Hematopoietic multipotent progenitor cell (in vitro differentiated cells): ENCODE measurements at regions not wholly inside any gene's neighbourhood (a gene's known extent, or its start where the extent isn't known, plus 50 kb on each side); places are given as distances from the start of the nearest gene placed in this dataset. TPM values are rescaled to one million over a fixed set of nuclear protein-coding genes. Genes with fewer than 3 reads are reported as not detected.

Experiments
- DNase-seq, 3 donors: peaks; one replicate each; pipeline ENCODE4 v3.0.0-alpha.2; 2011 to 2015; ENCODE audit warnings: low read depth in 2 of 3, low spot score in 2 of 3
- small RNA-seq: library from RNA; depleted of rRNA; stranded (forward); fragments of <200 nt; gene quantifications from one replicate; pipeline ENCODE3, GENCODE V24; 2012

DNA sequence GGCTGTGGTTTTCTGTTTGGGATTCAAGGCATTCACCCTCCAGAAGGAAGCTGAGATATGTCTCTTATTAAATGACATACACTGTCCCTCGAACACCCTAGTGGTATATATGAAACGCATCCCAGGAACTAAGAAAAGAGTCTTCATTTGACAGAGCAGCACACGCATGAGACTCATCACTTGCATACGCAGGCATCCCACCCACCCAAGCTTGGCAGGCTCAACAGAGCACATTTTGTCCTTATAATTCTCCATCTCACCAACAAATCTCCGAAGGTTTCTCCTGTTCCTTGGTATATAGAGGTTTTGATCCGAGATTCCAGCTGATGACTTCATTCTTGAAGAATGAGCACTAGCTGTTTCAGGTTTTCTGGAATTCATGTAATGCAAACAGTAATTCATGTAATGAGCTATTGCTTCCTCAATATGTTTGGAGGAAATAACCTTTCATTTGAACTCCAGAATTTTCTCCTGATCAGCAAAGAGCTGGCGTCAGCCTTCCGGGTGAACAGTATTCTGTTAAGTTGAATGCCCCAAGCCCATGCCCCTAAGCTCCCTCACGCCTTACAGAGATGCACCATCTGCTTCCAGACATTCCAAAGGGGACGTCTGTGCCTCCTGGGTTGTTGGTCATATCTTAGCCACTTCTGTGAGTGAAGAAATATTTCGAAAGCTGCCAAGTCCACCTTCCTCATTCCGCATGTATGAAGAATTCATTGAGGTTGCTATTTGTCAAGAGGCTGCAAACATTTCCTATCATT is 66.0 kb upstream of the CDH4 start:
- DNase-seq: no peak

DNA sequence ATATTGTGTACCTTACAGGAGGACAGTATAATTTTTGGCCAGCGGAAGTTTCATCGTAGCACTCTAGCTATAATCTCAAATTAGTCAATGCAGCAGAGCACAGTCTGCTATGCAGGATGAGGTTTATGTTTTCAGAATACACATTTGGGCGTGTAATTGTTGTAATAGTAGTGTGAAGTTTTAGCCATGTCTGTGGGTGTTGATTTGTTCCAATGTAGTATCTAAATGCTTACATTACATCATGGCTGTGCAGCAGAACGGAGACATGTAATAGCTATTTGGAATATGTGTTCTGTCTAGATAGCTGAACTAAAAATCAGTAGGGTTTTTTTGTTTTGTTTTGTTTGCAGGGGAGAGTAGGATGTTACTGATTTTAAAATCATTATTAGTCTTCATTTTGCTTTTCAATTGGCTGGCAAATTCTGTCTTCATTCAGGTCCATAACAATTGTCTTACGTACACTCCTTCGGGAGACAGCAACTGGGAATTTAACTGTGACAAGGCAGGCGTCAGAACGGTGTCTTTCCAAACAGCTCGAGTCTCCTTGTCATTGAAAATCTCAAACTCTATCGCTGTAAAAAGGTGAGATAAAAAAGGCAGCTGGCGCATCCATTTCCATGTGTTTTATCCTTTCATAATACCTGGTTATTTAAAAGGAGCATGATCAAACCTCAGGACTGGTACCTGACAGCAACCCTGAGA is 65.1 kb upstream of the CDH4 start:
- DNase-seq: no peak

DNA sequence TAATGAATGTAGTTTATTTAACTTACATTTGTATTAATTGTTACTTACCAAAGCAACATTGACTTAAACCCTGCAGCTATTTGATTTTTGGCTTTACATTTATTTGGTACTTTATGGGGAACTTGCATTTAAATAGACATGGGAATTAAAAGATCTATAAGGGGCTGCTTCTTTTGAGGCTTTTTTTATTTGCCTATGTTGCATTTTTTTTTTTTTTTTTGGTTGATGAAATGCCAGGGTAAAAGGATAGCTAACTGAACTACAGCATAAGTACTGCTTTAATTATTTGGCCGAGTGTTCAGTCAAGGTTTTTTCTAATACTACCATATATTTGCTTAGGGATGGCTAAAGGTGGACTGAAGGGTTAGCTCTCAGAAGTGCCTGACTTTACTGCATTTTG is 62.5 kb upstream of the CDH4 start:
- DNase-seq: no peak

DNA sequence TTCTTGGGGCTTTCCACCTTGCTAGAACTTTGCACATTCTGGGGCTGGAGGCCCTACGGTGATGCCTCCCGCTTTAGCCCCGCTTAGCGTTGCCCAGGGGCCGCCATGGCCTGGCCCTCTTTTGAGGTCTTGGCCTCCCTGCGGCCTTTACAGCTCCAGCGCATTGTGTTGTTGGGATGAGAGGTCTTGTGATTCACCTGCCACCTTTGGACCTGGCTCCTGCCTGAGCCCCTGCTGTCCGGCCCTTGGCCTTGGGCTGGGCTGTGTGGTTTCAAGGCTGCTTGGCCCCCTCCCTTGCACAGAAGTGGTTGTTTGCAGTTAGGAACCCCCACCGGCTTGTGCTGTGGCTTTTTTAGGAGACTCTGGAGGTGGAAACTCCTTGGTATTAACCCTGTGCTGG is 61.0 kb upstream of the CDH4 start:
- no peak for DNase-seq

DNA sequence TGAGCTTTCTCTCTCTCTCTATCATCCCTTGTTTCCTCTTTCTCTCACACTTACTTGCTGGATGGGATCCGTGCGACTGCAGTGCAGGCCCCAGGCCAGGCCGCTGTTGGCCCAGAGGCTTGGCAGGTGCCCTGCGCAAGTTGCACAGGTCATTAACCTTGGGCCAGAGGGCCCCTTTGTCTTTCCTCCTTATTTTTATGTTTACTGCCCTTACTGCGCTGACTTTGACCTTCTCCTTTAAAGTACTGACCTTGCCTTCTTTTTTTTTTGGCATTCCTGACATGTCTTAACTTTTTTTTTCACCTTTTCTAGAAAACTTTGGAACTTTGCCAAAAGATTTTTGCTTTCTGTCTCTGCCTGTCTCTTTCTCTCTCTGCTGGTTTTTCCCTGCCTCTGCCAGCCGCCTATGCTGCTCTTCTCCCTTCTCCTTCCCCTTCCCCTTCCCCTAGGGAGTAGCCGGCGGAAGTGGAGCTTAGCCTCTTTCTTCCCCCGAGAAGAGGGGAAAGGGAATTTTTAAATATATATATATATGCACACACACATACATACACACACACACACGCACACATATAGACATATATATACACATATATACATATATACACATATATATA is 59.6 kb upstream of the CDH4 start:
- DNase-seq: no peak

DNA sequence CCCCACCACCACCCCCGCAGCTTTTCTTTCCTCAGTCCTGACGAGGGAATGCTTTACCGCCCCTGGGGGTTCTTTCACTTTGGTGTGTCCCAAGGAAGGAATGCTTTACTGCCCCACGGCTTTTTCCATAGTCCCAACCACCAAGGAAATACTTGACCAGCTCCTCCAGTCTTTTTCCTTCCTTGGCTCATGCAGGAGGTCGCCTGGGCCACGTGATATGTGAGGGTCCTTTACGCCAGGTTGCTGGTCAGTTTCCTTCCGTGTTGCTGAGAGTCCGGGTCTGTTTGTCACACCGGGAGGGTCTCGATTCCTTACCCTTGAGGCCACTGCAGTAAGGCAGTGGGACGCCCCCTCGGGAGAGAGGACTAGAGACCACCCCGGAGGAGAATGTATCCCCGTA is 58.9 kb upstream of the CDH4 start:
- DNase-seq: no peak

Small RNA genes in the stretch of these regions (small RNA-seq; reads per million reads assigned to genes)
- gene MIR4533: not detected
- not detected for gene MIR548AG2
- gene MIR646: not detected
